Body of pancreas (tissue), 4 donors: ENCODE measurements at regions not wholly inside any gene's neighbourhood (a gene's known extent, or its start where the extent isn't known, plus 50 kb on each side); places are given as distances from the start of the nearest gene placed in this dataset.

ENCODE experiments used
- CTCF ChIP-seq, 7 experiments: fragments of 450-650 bp in 4 of 7; fragments of 200-600 bp in 3 of 7; sonication (generic) in 3 of 7; IDR thresholded peaks; one replicate each; pipeline ENCODE4 v1.5.1; 2016 to 2019; ENCODE audit warnings: antibody characterized with exemption in 7 of 7
- POLR2A ChIP-seq, 3 donors: fragments of 450-650 bp; IDR thresholded peaks; one replicate each; pipeline ENCODE4 v1.6.1; 2016; ENCODE audit warnings: antibody characterized with exemption in 3 of 3, mild to moderate bottlenecking in 2 of 3

- no peak for TF ChIP-seq POLR2A (IDR thresholded peaks at IDR 0.05)
- no peak for TF ChIP-seq CTCF (IDR thresholded peaks at IDR 0.05)
These were observed 610.5 kb downstream of the IRX1 start for GRCh38 chr5:4206127-4206526.
